PFSK-1 (cell line): ENCODE measurements at regions not wholly inside any gene's neighbourhood (a gene's known extent, or its start where the extent isn't known, plus 50 kb on each side); places are given as distances from the start of the nearest gene placed in this dataset.

Experiments
- FOXP2 ChIP-seq: optimal IDR thresholded peaks from 2 replicates; pipeline ENCODE3; 2011; ENCODE audit warnings: borderline replicate concordance, control low read depth, inconsistent platforms; ENCODE audit not compliant: insufficient read depth; ENCODE audit errors: extremely low read length, extremely low read depth
- POLR2AphosphoS5 ChIP-seq: IDR thresholded peaks from 2 replicates; pipeline ENCODE4 v1.6.1; 2012; ENCODE audit warnings: low read depth, mild to moderate bottlenecking, control low read depth, low read length, moderate library complexity
- REST ChIP-seq, 2 experiments: IDR thresholded peaks; 2 replicates each; pipeline versions ENCODE4 v1.6.1 to v1.8.0; 2011 to 2012; ENCODE audit warnings: low read depth in 2 of 2, low read length in 2 of 2, control low read depth in 1 of 2, inconsistent platforms in 1 of 2, mild to moderate bottlenecking in 1 of 2, moderate library complexity in 1 of 2; ENCODE audit not compliant: insufficient read depth in 1 of 2
- SIN3A ChIP-seq: IDR thresholded peaks from 2 replicates; pipeline ENCODE4 v1.6.1; 2012; ENCODE audit warnings: mild to moderate bottlenecking, low read length, moderate library complexity, borderline replicate concordance; ENCODE audit not compliant: insufficient read depth
- TAF1 ChIP-seq: IDR thresholded peaks from 2 replicates; pipeline ENCODE4 v1.6.1; 2012; ENCODE audit warnings: low read length, control low read depth, borderline replicate concordance; ENCODE audit not compliant: insufficient read depth

- TF ChIP-seq REST (IDR thresholded peaks at IDR 0.05; ENCODE audit: insufficient read depth in 1 of 2, low read depth in 2 of 2, low read length in 2 of 2): no peak
- TF ChIP-seq POLR2AphosphoS5: no peak
- TF ChIP-seq TAF1: no peak
- TF ChIP-seq FOXP2: no peak
- TF ChIP-seq SIN3A: no peak
Observed at GRCh38 chr5:125093776-125094175, 347.3 kb upstream of the ZNF608 start.

- no peak for TF ChIP-seq TAF1
- TF ChIP-seq SIN3A: no peak
- no peak for TF ChIP-seq POLR2AphosphoS5
- no peak for TF ChIP-seq REST (IDR thresholded peaks at IDR 0.05; ENCODE audit: insufficient read depth in 1 of 2, low read depth in 2 of 2, low read length in 2 of 2)
- no peak for TF ChIP-seq FOXP2
Observed at GRCh38 chr5:125100342-125100741, 353.9 kb upstream of the ZNF608 start.

- TF ChIP-seq SIN3A (no peak), POLR2AphosphoS5 (no peak)
Observed at GRCh38 chr5:125100951-125101350, 354.5 kb upstream of the ZNF608 start.

- TF ChIP-seq FOXP2 (no peak), POLR2AphosphoS5 (no peak), REST (IDR thresholded peaks at IDR 0.05; ENCODE audit: insufficient read depth in 1 of 2, low read depth in 2 of 2, low read length in 2 of 2) (no peak), SIN3A (no peak), TAF1 (no peak)
Observed at GRCh38 chr5:125103459-125103858, 357.0 kb upstream of the ZNF608 start.

- TF ChIP-seq POLR2AphosphoS5 (no peak), TAF1 (no peak), SIN3A (no peak), FOXP2 (no peak), REST (IDR thresholded peaks at IDR 0.05; ENCODE audit: insufficient read depth in 1 of 2, low read depth in 2 of 2, low read length in 2 of 2) (no peak)
Observed at GRCh38 chr5:125106271-125106670, 359.8 kb upstream of the ZNF608 start.
